ENCODE measurements at regions not wholly inside any gene's neighbourhood (a gene's known extent, or its start where the extent isn't known, plus 50 kb on each side); places are given as distances from the start of the nearest gene placed in this dataset.

DNA sequence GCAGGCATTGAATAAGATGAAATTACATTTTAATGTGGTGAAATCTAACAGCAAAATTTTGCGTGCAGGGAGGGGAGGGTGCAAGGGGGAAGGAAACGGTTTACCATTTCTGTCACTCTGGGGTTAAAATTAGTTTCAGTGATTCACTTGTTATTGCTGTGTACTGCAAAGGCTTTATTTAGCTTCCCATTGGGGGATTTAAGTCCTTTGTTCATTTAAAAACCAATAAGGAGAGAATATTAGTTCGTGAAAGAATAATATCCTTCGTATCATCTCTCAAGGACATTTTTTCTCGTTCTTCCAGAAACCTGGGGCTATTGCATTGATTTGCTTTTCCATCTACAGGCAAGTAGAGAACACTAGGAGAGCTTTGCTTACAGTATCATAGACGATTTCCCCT, 667.8 kb upstream of the RGMB start:
- DNase-seq (ENCODE audit: low read depth in 1 of 2, low spot score in 2 of 2) = no peak
- Histone ChIP-seq H4K5ac (ENCODE audit: insufficient read length, low read depth, low read length) (no peak overlapping the region), H3K56ac (replicated peaks; ENCODE audit: insufficient read length, low read depth, low read length) (no peak overlapping the region), H2AK5ac (ENCODE audit: low read depth, low read length) (no peak overlapping the region), H3K14ac (ENCODE audit: insufficient read length) (no peak overlapping the region), H3K9me3 (ENCODE audit: insufficient read depth in 2 of 2, low read depth in 1 of 2, low read length in 1 of 2) (no peaks in the 10 kb centered on the region), H4K8ac (ENCODE audit: extremely low read depth, insufficient read depth, low read length) (no peak overlapping the region), H2BK20ac (ENCODE audit: low read length) (no peak overlapping the region), H3K9ac (replicated peaks in 1 of 4; ENCODE audit: extremely low read depth in 1 of 4, low read depth in 3 of 4, low read length in 3 of 4) (no peak overlapping the region), H2BK12ac (ENCODE audit: low read depth, low read length) (no peak overlapping the region), H2BK15ac (ENCODE audit: low read length) (no peak overlapping the region), H3K79me1 (ENCODE audit: low read depth, low read length) (no peaks in the 10 kb centered on the region), H3K23me2 (ENCODE audit: low read depth, low read length) (no peaks in the 10 kb centered on the region), H2BK120ac (replicated peaks; ENCODE audit: low read depth, low read length) (no peak overlapping the region), H4K20me1 (replicated peaks in 1 of 2; ENCODE audit: control insufficient read depth in 1 of 2, insufficient read depth in 2 of 2, low read length in 2 of 2) (no peaks in the 10 kb centered on the region), H3K4ac (replicated peaks; ENCODE audit: insufficient read length, low read depth, low read length) (no peak overlapping the region), H3K4me2 (ENCODE audit: insufficient read depth in 1 of 2, low read depth in 2 of 2, low read length in 2 of 2) (no peak overlapping the region), H3K79me2 (ENCODE audit: control insufficient read depth in 1 of 2, insufficient read depth in 2 of 2, low read length in 2 of 2) (no peaks in the 10 kb centered on the region), H3K36me3 (ENCODE audit: control insufficient read depth in 2 of 4, insufficient read depth in 4 of 4, low read length in 3 of 4) (no peaks in the 10 kb centered on the region), H3K27ac (ENCODE audit: low read depth, low read length) (no peak overlapping the region), H3K4me1 (replicated peaks in 1 of 4; ENCODE audit: control insufficient read depth in 3 of 4, insufficient read depth in 4 of 4, low read length in 3 of 4) (no peaks in the 10 kb centered on the region), H2BK5ac (ENCODE audit: low read depth, low read length) (no peak overlapping the region), H4K91ac (replicated peaks; ENCODE audit: insufficient read length, low read length) (no peak overlapping the region), H3K23ac (ENCODE audit: insufficient read length) (no peak overlapping the region), H3K18ac (ENCODE audit: extremely low read depth, low read length) (no peak overlapping the region), H3K27me3 (replicated peaks in 1 of 4; ENCODE audit: control insufficient read depth in 3 of 4, extremely low read depth in 1 of 4, insufficient read depth in 3 of 4, low read length in 3 of 4) (no peaks in the 10 kb centered on the region), H3K4me3 (ENCODE audit: extremely low read depth in 1 of 4, insufficient read depth in 2 of 4, low read depth in 3 of 4, low read length in 4 of 4) (no peak overlapping the region), H2AFZ (ENCODE audit: low read length) (no peak overlapping the region)
- ChIA-PET POLR2A (ENCODE audit: partially characterized antibody) (no interaction called here), CTCF (ENCODE audit: partially characterized antibody) (no interaction called here)
- no peak for FAIRE-seq
- WGBS, 2 experiments (ENCODE audit: extremely low coverage in 1 of 2, insufficient coverage in 1 of 2, insufficient read length in 1 of 2, insufficient replicate concordance in 2 of 2, low coverage in 1 of 2, low lambda C conversion rate in 2 of 2, missing lambda C conversion rate in 1 of 2) = 94% methylated on average over 6 of the region's 6 CpGs; no CpG with 5 or more reads in 1 of the 2 experiments
- TF ChIP-seq GTF2F1 (IDR thresholded peaks at IDR 0.05; ENCODE audit: borderline replicate concordance, low read depth, low read length) = no peak

All from H1 (cell line).